Activated effector memory CD4-positive, alpha-beta T cell treated with anti-CD3 and anti-CD28 coated beads, Interleukin-2, amount 50 U/mL, for 16 hours (primary cell): ENCODE measurements at regions not wholly inside any gene's neighbourhood (a gene's known extent, or its start where the extent isn't known, plus 50 kb on each side); places are given as distances from the start of the nearest gene placed in this dataset.
"Not testable (repeated sequence)": the region's sequence is repeated elsewhere in the genome, so short reads cannot be mapped to it uniquely, and the experiment has no call there.

ENCODE experiments used
- DNase-seq: peaks from one replicate; pipeline ENCODE4 v3.0.0-alpha.2; 2020

- DNase-seq, result not testable (repeated sequence)
Measured at GRCh38 chr7:6991686-6992085, 165.6 kb upstream of the CCZ1B start.

- not testable (repeated sequence) for DNase-seq
Measured at GRCh38 chr7:6992133-6992532, 166.1 kb upstream of the CCZ1B start.

GRCh38 chr7:6995026-6995425, 169.0 kb upstream of the CCZ1B start:
- not testable (repeated sequence) for DNase-seq

GRCh38 chr7:6995493-6996289, 169.6 kb upstream of the CCZ1B start:
- not testable (repeated sequence) for DNase-seq

GRCh38 chr7:6999067-6999666, 173.1 kb upstream of the CCZ1B start:
- DNase-seq, result not testable (repeated sequence)

GRCh38 chr7:7002418-7003062, 176.5 kb upstream of the CCZ1B start:
- DNase-seq, result no peak

- DNase-seq, result no peak
Measured at GRCh38 chr7:7005303-7005702, 177.0 kb upstream of the C1GALT1 start.

- not testable (repeated sequence) for DNase-seq
Measured at GRCh38 chr7:7005949-7006348, 176.4 kb upstream of the C1GALT1 start.

GRCh38 chr7:7011241-7011640, 171.1 kb upstream of the C1GALT1 start:
- DNase-seq, result not testable (repeated sequence)

GRCh38 chr7:7011751-7012150, 170.6 kb upstream of the C1GALT1 start:
- not testable (repeated sequence) for DNase-seq

GRCh38 chr7:7014827-7015595, 167.3 kb upstream of the C1GALT1 start:
- DNase-seq, result no peak

- DNase-seq, result no peak
Measured at GRCh38 chr7:7017707-7018280, 164.6 kb upstream of the C1GALT1 start.

GRCh38 chr7:7018290-7018689, 164.1 kb upstream of the C1GALT1 start:
- DNase-seq, result no peak

- no peak for DNase-seq
Measured at GRCh38 chr7:7032221-7032620, 150.1 kb upstream of the C1GALT1 start.

GRCh38 chr7:7035851-7036250, 146.5 kb upstream of the C1GALT1 start:
- DNase-seq, result no peak

GRCh38 chr7:7042286-7042893, 140.0 kb upstream of the C1GALT1 start:
- not testable (repeated sequence) for DNase-seq

GRCh38 chr7:7044806-7045205, 137.5 kb upstream of the C1GALT1 start:
- DNase-seq, result no peak

- DNase-seq, result no peak
Measured at GRCh38 chr7:7048213-7048612, 134.1 kb upstream of the C1GALT1 start.

GRCh38 chr7:7051206-7051877, 131.0 kb upstream of the C1GALT1 start:
- no peak for DNase-seq

- no peak for DNase-seq
Measured at GRCh38 chr7:7054252-7054830, 128.0 kb upstream of the C1GALT1 start.
